Neural cell (in vitro differentiated cells): ENCODE measurements at regions not wholly inside any gene's neighbourhood (a gene's known extent, or its start where the extent isn't known, plus 50 kb on each side); places are given as distances from the start of the nearest gene placed in this dataset.

Experiments used
- H2AFZ ChIP-seq: fragments of 200-600, 300-800 bp; sonication (generic), shearing (Covaris generic); 2 replicates; pipeline ENCODE4 v1.6.0; 2014; ENCODE audit warnings: low read depth, mild to moderate bottlenecking, antibody characterized with exemption, low read length, moderate library complexity
- H3F3A ChIP-seq: fragments of 200-600 bp; shearing (Covaris generic); 2 replicates; pipeline ENCODE4 v1.6.1; 2016; ENCODE audit warnings: mild to moderate bottlenecking, moderate library complexity, mixed read lengths, antibody characterized with exemption, low read length; ENCODE audit not compliant: insufficient read depth, poor library complexity, severe bottlenecking
- H3K27ac ChIP-seq: fragments of 200-600, 300-800 bp; sonication (generic), shearing (Covaris generic); 2 replicates; pipeline ENCODE4 v1.5.1; 2014; ENCODE audit warnings: mild to moderate bottlenecking, low read length, moderate library complexity
- H3K27me3 ChIP-seq: fragments of 300-800, 200-600 bp; sonication (generic), shearing (Covaris generic); 2 replicates; pipeline ENCODE4 v1.6.0; 2014; ENCODE audit warnings: mild to moderate bottlenecking, low read depth, low read length, moderate library complexity; ENCODE audit not compliant: insufficient read depth
- H3K36me3 ChIP-seq: fragments of 300-800, 200-600 bp; sonication (generic), shearing (Covaris generic); 2 replicates; pipeline ENCODE4 v1.5.1; 2014; ENCODE audit warnings: mild to moderate bottlenecking, antibody characterized with exemption, low read length, moderate library complexity; ENCODE audit not compliant: insufficient read depth
- H3K4me2 ChIP-seq: fragments of 300-800, 200-600 bp; sonication (generic), shearing (Covaris generic); 2 replicates; pipeline ENCODE4 v1.6.0; 2014; ENCODE audit warnings: mild to moderate bottlenecking, low read length
- H3K4me3 ChIP-seq: fragments of 300-800, 200-600 bp; sonication (generic), shearing (Covaris generic); 2 replicates; pipeline ENCODE4 v1.5.1; 2014; ENCODE audit warnings: mild to moderate bottlenecking, low read length, moderate library complexity
- H3K79me2 ChIP-seq: fragments of 200-600 bp; shearing (Covaris generic); replicated peaks from 2 replicates; pipeline ENCODE4 v1.6.0; 2014; ENCODE audit warnings: mild to moderate bottlenecking, low read length, moderate library complexity; ENCODE audit not compliant: insufficient read depth
- H3K9ac ChIP-seq: fragments of 300-800, 200-600 bp; sonication (generic), shearing (Covaris generic); 2 replicates; pipeline ENCODE4 v1.6.1; 2016; ENCODE audit warnings: mild to moderate bottlenecking, low read length, mixed read lengths
- H3K9me2 ChIP-seq: fragments of 200-600 bp; shearing (Covaris generic); 2 replicates; pipeline ENCODE4 v1.6.1; 2016; ENCODE audit warnings: mild to moderate bottlenecking, low read length, mixed read lengths; ENCODE audit not compliant: insufficient read depth
- H3K9me3 ChIP-seq: fragments of 200-600, 300-800 bp; sonication (generic), shearing (Covaris generic); 2 replicates; pipeline ENCODE4 v1.6.1; 2016; ENCODE audit warnings: mild to moderate bottlenecking, mixed run types, low read length, moderate library complexity, mixed read lengths
- H4K20me1 ChIP-seq: fragments of 200-600 bp; shearing (Covaris generic); 2 replicates; pipeline ENCODE4 v1.6.1; 2016; ENCODE audit warnings: mild to moderate bottlenecking, mixed run types; ENCODE audit not compliant: insufficient read depth
- EP300 ChIP-seq: fragments of 450-650 bp; conservative IDR thresholded peaks from 2 replicates; pipeline ENCODE4 v1.6.1; 2014; ENCODE audit warnings: antibody characterized with exemption, mild to moderate bottlenecking, moderate library complexity; ENCODE audit not compliant: poor library complexity, severe bottlenecking
- EZH2 ChIP-seq: fragments of 200-600, 300-800 bp; shearing (Covaris generic), sonication (generic); IDR thresholded peaks from 2 replicates; pipeline ENCODE4 v1.6.1; 2014; ENCODE audit warnings: antibody characterized with exemption, low read length, borderline replicate concordance, mild to moderate bottlenecking; ENCODE audit not compliant: insufficient read depth, poor library complexity, severe bottlenecking
- MXI1 ChIP-seq: fragments of 450-650 bp; conservative IDR thresholded peaks from 2 replicates; pipeline ENCODE4 v1.6.1; 2014; ENCODE audit warnings: antibody characterized with exemption, mild to moderate bottlenecking; ENCODE audit not compliant: poor library complexity, severe bottlenecking
- POLR2AphosphoS5 ChIP-seq: IDR thresholded peaks from 2 replicates; pipeline ENCODE4 v1.6.1; 2012
- RAD21 ChIP-seq: fragments of 450-650 bp; conservative IDR thresholded peaks from 2 replicates; pipeline ENCODE4 v1.6.1; 2014; ENCODE audit warnings: antibody characterized with exemption, mild to moderate bottlenecking, moderate library complexity
- REST ChIP-seq: IDR thresholded peaks from 2 replicates; pipeline ENCODE4 v1.6.1; 2012; ENCODE audit warnings: borderline replicate concordance
- SMC3 ChIP-seq: fragments of 450-650 bp; conservative IDR thresholded peaks from 2 replicates; pipeline ENCODE4 v1.6.1; 2014; ENCODE audit warnings: antibody characterized with exemption, mild to moderate bottlenecking, moderate library complexity; ENCODE audit not compliant: poor library complexity
- TAF1 ChIP-seq: IDR thresholded peaks from 2 replicates; pipeline ENCODE4 v1.6.1; 2012; ENCODE audit warnings: low read depth
- TF ChIP-seq, protein P1 (sequence below): fragments of 450-650 bp; IDR thresholded peaks from 2 replicates; pipeline ENCODE4 v1.5.1; 2014; ENCODE audit warnings: antibody characterized with exemption, mild to moderate bottlenecking, moderate library complexity; ENCODE audit not compliant: poor library complexity, severe bottlenecking

- Histone ChIP-seq H3K4me2 (no peak overlapping the region), H3K27ac (no peak overlapping the region), H3K79me2 (no peaks in the 10 kb centered on the region), H3F3A (no peaks in the 10 kb centered on the region), H4K20me1 (no peaks in the 10 kb centered on the region), H3K9ac (no peak overlapping the region), H3K36me3 (no peaks in the 10 kb centered on the region), H3K4me3 (no peak overlapping the region), H3K27me3 (no peaks in the 10 kb centered on the region), H3K9me2 (no peaks in the 10 kb centered on the region), H2AFZ (no peak overlapping the region), H3K9me3 (no peaks in the 10 kb centered on the region)
- no peak for TF ChIP-seq TAF1
- no peak for TF ChIP-seq SMC3
- TF ChIP-seq, protein P1, sequence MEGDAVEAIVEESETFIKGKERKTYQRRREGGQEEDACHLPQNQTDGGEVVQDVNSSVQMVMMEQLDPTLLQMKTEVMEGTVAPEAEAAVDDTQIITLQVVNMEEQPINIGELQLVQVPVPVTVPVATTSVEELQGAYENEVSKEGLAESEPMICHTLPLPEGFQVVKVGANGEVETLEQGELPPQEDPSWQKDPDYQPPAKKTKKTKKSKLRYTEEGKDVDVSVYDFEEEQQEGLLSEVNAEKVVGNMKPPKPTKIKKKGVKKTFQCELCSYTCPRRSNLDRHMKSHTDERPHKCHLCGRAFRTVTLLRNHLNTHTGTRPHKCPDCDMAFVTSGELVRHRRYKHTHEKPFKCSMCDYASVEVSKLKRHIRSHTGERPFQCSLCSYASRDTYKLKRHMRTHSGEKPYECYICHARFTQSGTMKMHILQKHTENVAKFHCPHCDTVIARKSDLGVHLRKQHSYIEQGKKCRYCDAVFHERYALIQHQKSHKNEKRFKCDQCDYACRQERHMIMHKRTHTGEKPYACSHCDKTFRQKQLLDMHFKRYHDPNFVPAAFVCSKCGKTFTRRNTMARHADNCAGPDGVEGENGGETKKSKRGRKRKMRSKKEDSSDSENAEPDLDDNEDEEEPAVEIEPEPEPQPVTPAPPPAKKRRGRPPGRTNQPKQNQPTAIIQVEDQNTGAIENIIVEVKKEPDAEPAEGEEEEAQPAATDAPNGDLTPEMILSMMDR = no peak
- no peak for TF ChIP-seq RAD21
- TF ChIP-seq MXI1 = no peak
- TF ChIP-seq EZH2 = no peak
- no peak for TF ChIP-seq REST
- no peak for TF ChIP-seq EP300
- no peak for TF ChIP-seq POLR2AphosphoS5
Measured at GRCh38 chr9:25415718-25416117, 262.5 kb downstream of the TUSC1 start.

DNA sequence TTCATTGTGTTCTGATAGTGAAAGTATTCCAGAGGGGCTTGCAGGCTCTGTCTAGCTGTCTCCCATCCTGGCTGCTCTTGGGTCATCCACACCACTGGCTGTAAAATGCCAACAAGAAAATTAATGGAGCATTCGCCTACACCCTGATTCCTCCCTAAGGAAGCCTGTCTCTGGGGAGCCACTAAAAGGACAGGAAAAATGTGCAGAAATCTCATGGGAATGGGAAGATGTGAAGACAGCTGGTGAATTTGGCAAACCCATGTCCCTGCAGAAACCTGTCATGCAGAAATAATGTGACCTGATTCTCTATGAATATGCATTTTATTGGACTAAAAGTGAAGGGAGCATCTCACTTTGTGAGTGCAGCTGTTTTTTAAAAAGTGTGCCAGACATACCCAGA lies 265.6 kb downstream of the TUSC1 start:
- no peaks in the 10 kb centered on the region for H3K79me2 ChIP-seq
- no peaks in the 10 kb centered on the region for H3K36me3 ChIP-seq
- H3K9me3 ChIP-seq = no peaks in the 10 kb centered on the region
- TF ChIP-seq SMC3 (no peak), EZH2 (no peak), TAF1 (no peak), MXI1 (no peak), EP300 (no peak), REST (no peak), RAD21 (no peak), POLR2AphosphoS5 (no peak)
- TF ChIP-seq, protein P1 = no peak
- no peak overlapping the region for H3K4me2 ChIP-seq
- no peak overlapping the region for H3K9ac ChIP-seq
- no peak overlapping the region for H2AFZ ChIP-seq
- H3K4me3 ChIP-seq = no peak overlapping the region
- H3K27me3 ChIP-seq = no peaks in the 10 kb centered on the region
- no peaks in the 10 kb centered on the region for H3K9me2 ChIP-seq
- no peak overlapping the region for H3K27ac ChIP-seq
- H4K20me1 ChIP-seq = no peaks in the 10 kb centered on the region
- no peaks in the 10 kb centered on the region for H3F3A ChIP-seq
